OCI-LY3 (cell line): ENCODE measurements at regions not wholly inside any gene's neighbourhood (a gene's known extent, or its start where the extent isn't known, plus 50 kb on each side); places are given as distances from the start of the nearest gene placed in this dataset.

ENCODE experiments used
- H2AFZ ChIP-seq: fragments of 200-600, 300-600 bp; shearing (Covaris generic); 2 replicates; pipeline ENCODE4 v1.6.0; 2014; ENCODE audit warnings: antibody characterized with exemption, low read depth, low read length
- H3K27ac ChIP-seq: fragments of 200-600, 300-600 bp; sonication (generic); 2 replicates; pipeline ENCODE4 v1.5.1; 2014; ENCODE audit warnings: mild to moderate bottlenecking, low read length, moderate library complexity, mixed read lengths
- H3K27me3 ChIP-seq: fragments of 200-600, 300-600 bp; sonication (generic); 2 replicates; pipeline ENCODE4 v1.6.1; 2014; ENCODE audit warnings: low read depth, low read length, mixed read lengths
- H3K36me3 ChIP-seq: fragments of 200-600, 300-600 bp; sonication (generic); replicated peaks from 2 replicates; pipeline ENCODE3; 2014; ENCODE audit warnings: low read depth, low read length, mixed read lengths
- H3K4me1 ChIP-seq: fragments of 300-600, 200-600 bp; sonication (generic); 2 replicates; pipeline ENCODE4 v1.6.1; 2014; ENCODE audit warnings: low read length, mixed read lengths
- H3K4me2 ChIP-seq: fragments of 200-600, 300-600 bp; sonication (generic); 2 replicates; pipeline ENCODE4 v1.6.1; 2014; ENCODE audit warnings: low read length, mixed read lengths
- H3K4me3 ChIP-seq: fragments of 300-600, 200-600 bp; sonication (generic); 2 replicates; pipeline ENCODE4 v1.5.1; 2014; ENCODE audit warnings: antibody characterized with exemption, mild to moderate bottlenecking, low read length, moderate library complexity
- H3K79me2 ChIP-seq: fragments of 300-600, 200-600 bp; shearing (Covaris generic); 2 replicates; pipeline ENCODE4 v1.6.1; 2014; ENCODE audit warnings: mild to moderate bottlenecking, low read length, mixed read lengths
- H3K9ac ChIP-seq: fragments of 300-600, 200-600 bp; shearing (Covaris generic); 2 replicates; pipeline ENCODE4 v1.6.0; 2014; ENCODE audit warnings: mild to moderate bottlenecking, low read length, moderate library complexity
- H3K9me3 ChIP-seq: fragments of 200-600, 300-600 bp; shearing (Covaris generic); 2 replicates; pipeline ENCODE4 v1.6.1; 2014; ENCODE audit warnings: low read length, mixed read lengths; ENCODE audit not compliant: insufficient read depth
- H4K20me1 ChIP-seq: fragments of 200-600, 300-600 bp; sonication (generic); 2 replicates; pipeline ENCODE4 v1.6.1; 2016; ENCODE audit warnings: low read length, mixed read lengths; ENCODE audit not compliant: insufficient read depth
- EZH2phosphoT487 ChIP-seq: fragments of 200-600 bp; shearing (Covaris generic); IDR thresholded peaks from 2 replicates; pipeline ENCODE4 v1.6.1; 2018; ENCODE audit warnings: antibody characterized with exemption, mixed run types, low read depth
- TF ChIP-seq, protein P1 (sequence below): fragments of 200-600, 300-600 bp; sonication (generic); IDR thresholded peaks from 2 replicates; pipeline ENCODE4 v1.5.1; 2014; ENCODE audit warnings: antibody characterized with exemption, low read length, low read depth

GRCh38 chr2:82998781-82999180 is 1460.3 kb downstream of the SUCLG1 start:
- no peaks in the 10 kb centered on the region for H4K20me1 ChIP-seq
- no peak overlapping the region for H3K9ac ChIP-seq
- no peak overlapping the region for H3K4me3 ChIP-seq
- H3K79me2 ChIP-seq: no peaks in the 10 kb centered on the region
- no peak overlapping the region for H3K4me2 ChIP-seq
- no peaks in the 10 kb centered on the region for H3K36me3 ChIP-seq
- no peak for TF ChIP-seq EZH2phosphoT487
- TF ChIP-seq, protein P1, sequence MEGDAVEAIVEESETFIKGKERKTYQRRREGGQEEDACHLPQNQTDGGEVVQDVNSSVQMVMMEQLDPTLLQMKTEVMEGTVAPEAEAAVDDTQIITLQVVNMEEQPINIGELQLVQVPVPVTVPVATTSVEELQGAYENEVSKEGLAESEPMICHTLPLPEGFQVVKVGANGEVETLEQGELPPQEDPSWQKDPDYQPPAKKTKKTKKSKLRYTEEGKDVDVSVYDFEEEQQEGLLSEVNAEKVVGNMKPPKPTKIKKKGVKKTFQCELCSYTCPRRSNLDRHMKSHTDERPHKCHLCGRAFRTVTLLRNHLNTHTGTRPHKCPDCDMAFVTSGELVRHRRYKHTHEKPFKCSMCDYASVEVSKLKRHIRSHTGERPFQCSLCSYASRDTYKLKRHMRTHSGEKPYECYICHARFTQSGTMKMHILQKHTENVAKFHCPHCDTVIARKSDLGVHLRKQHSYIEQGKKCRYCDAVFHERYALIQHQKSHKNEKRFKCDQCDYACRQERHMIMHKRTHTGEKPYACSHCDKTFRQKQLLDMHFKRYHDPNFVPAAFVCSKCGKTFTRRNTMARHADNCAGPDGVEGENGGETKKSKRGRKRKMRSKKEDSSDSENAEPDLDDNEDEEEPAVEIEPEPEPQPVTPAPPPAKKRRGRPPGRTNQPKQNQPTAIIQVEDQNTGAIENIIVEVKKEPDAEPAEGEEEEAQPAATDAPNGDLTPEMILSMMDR: no peak
- H3K4me1 ChIP-seq: peaks cover 10% of the 10 kb centered on the region
- no peak overlapping the region for H2AFZ ChIP-seq
- no peak overlapping the region for H3K27ac ChIP-seq
- H3K27me3 ChIP-seq: no peaks in the 10 kb centered on the region
- H3K9me3 ChIP-seq: no peaks in the 10 kb centered on the region

DNA sequence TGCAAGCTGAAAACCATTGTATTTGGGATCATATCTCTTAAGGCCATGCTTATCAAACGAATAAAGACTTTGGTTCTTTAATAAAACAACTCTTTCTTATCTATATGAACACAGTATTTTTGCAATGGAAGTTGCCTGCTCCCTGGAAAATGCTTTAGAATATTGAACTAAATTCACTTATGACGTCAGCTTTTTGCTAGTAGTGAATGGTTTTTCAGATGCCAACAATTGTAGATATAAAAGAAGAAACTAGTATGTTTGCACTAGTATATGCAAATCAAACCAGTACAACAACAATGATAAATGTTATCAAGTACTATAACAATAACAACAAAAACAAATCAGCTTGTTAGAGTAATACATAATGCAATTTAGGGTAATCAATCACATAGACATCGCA is 1462.9 kb downstream of the SUCLG1 start:
- Histone ChIP-seq H3K4me3 (no peak overlapping the region), H3K9me3 (no peaks in the 10 kb centered on the region), H3K4me2 (no peak overlapping the region), H2AFZ (no peak overlapping the region), H3K27ac (no peak overlapping the region), H4K20me1 (no peaks in the 10 kb centered on the region), H3K9ac (no peak overlapping the region), H3K27me3 (no peaks in the 10 kb centered on the region), H3K36me3 (no peaks in the 10 kb centered on the region), H3K79me2 (no peaks in the 10 kb centered on the region), H3K4me1 (peaks cover 4% of the 10 kb centered on the region; the same call in 1 of the 2 replicates)
- no peak for TF ChIP-seq EZH2phosphoT487
- TF ChIP-seq, protein P1: no peak

- no peaks in the 10 kb centered on the region for H3K27me3 ChIP-seq
- H3K4me2 ChIP-seq: no peak overlapping the region
- H3K9ac ChIP-seq: no peak overlapping the region
- H3K4me3 ChIP-seq: no peak overlapping the region
- H3K79me2 ChIP-seq: no peaks in the 10 kb centered on the region
- H4K20me1 ChIP-seq: no peaks in the 10 kb centered on the region
- no peaks in the 10 kb centered on the region for H3K36me3 ChIP-seq
- no peak overlapping the region for H3K27ac ChIP-seq
- no peak overlapping the region for H2AFZ ChIP-seq
- TF ChIP-seq EZH2phosphoT487: no peak
- TF ChIP-seq, protein P1: no peak
- H3K4me1 ChIP-seq: peaks cover 4% of the 10 kb centered on the region; the same call in 1 of the 2 replicates
- no peaks in the 10 kb centered on the region for H3K9me3 ChIP-seq
These were observed 1464.9 kb downstream of the SUCLG1 start for GRCh38 chr2:82994151-82994550.

DNA sequence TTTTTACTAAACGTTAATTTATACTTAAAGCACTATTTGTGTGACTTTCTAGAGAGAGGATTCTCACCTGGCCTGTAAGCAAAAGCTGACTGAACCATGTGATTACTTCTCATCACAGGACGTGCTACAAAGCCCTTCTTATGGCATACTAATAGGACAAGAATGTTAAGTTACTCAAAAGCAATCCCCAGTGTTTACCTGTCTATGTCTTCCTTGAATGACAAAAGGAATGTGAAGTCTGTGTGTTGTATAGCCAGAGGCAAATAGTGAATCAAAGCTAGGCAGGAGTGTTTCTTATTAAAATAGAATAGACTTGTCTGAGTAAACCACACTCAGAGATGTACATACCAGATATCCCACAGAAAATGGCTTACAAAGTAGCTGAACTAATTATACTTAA is 1465.5 kb downstream of the SUCLG1 start:
- Histone ChIP-seq H3K4me3 (no peak overlapping the region), H3K4me2 (no peak overlapping the region), H3K79me2 (no peaks in the 10 kb centered on the region), H2AFZ (no peak overlapping the region), H3K36me3 (no peaks in the 10 kb centered on the region), H3K27ac (no peak overlapping the region), H3K9me3 (no peaks in the 10 kb centered on the region), H3K9ac (no peak overlapping the region), H3K4me1 (peaks cover 1% of the 10 kb centered on the region; the same call in 1 of the 2 replicates), H3K27me3 (no peaks in the 10 kb centered on the region), H4K20me1 (no peaks in the 10 kb centered on the region)
- TF ChIP-seq EZH2phosphoT487: no peak
- TF ChIP-seq, protein P1: no peak
